Stomach (tissue), 8 donors: ENCODE measurements at regions not wholly inside any gene's neighbourhood (a gene's known extent, or its start where the extent isn't known, plus 50 kb on each side); places are given as distances from the start of the nearest gene placed in this dataset.

Experiments
- DNase-seq, 2 donors: peaks; one replicate each; pipeline versions ENCODE4 v3.0.0 to v3.0.0-alpha.2; 2013 to 2019
- H3K27ac ChIP-seq, 5 donors: fragments of 200-600 bp in 4 of 5; sonication (generic) in 4 of 5; one replicate each; pipeline ENCODE4 v1.5.1; 2013 to 2019; ENCODE audit warnings: mild to moderate bottlenecking in 1 of 5, moderate library complexity in 1 of 5
- H3K27me3 ChIP-seq, 3 donors: fragments of 200-600 bp; sonication (generic); one replicate each; pipeline ENCODE4 v1.5.1; 2017 to 2019; ENCODE audit warnings: mixed run types in 1 of 3
- H3K36me3 ChIP-seq, 4 donors: fragments of 200-600 bp; sonication (generic); 1 replicate in 3 of 4; 2 replicates in 1 of 4; pipeline ENCODE4 v1.5.1; 2016 to 2019
- H3K4me1 ChIP-seq, 4 donors: fragments of 200-600 bp; sonication (generic); one replicate each; pipeline ENCODE4 v1.5.1; 2016 to 2019
- H3K4me3 ChIP-seq, 4 donors: fragments of 200-600 bp; sonication (generic) in 3 of 4; one replicate each; pipeline ENCODE4 v1.5.1; 2016 to 2019; ENCODE audit warnings: mild to moderate bottlenecking in 1 of 4
- H3K9me3 ChIP-seq, 4 donors: fragments of 200-600 bp; sonication (generic); one replicate each; pipeline ENCODE4 v1.5.1; 2016 to 2019
- EP300 ChIP-seq: sonication (generic); formaldehyde crosslinking; IDR thresholded peaks from one replicate; pipeline ENCODE4 v1.6.1; 2017; ENCODE audit warnings: antibody characterized with exemption
- POLR2A ChIP-seq, 4 donors: fragments of 450-650 bp; IDR thresholded peaks; one replicate each; pipeline ENCODE4 v1.6.1; 2016; ENCODE audit warnings: antibody characterized with exemption in 4 of 4, control low read depth in 2 of 4, mild to moderate bottlenecking in 1 of 4, moderate library complexity in 1 of 4
- POLR2AphosphoS5 ChIP-seq, 3 donors: sonication (generic); formaldehyde crosslinking; IDR thresholded peaks; one replicate each; pipeline ENCODE4 v1.6.1; 2016; ENCODE audit warnings: antibody characterized with exemption in 3 of 3
- WGBS, 5 donors: extraction: QIAGEN DNeasy Blood & Tissue Kit in 3 of 5; methylation state at CpG; one replicate each; pipeline versions ENCODE4 v1.1.5 to v1.1.7; 2013 to 2018; 5-methylcytosine and 5-hydroxymethylcytosine counted together
- intact Hi-C: fragments of 100-400 bp; cut with DNase I; formaldehyde crosslinking; loops from one replicate; pipeline ENCODE4 v1.15.1; 2023; ENCODE audit warnings: low total_unique reads
- TF ChIP-seq, protein P1 (sequence below), 7 experiments: fragments of 450-650 bp in 4 of 7; fragments of 200-600 bp in 3 of 7; sonication (generic) in 3 of 7; IDR thresholded peaks; one replicate each; pipeline ENCODE4 v1.5.1; 2016 to 2019; ENCODE audit warnings: antibody characterized with exemption in 7 of 7, control low read depth in 2 of 7, mild to moderate bottlenecking in 1 of 7
- donor health status: healthy with polysubstance abuse.
- donor health status: Bipolar disorder and iron deficiency.
- donor health status: healthy.

DNA sequence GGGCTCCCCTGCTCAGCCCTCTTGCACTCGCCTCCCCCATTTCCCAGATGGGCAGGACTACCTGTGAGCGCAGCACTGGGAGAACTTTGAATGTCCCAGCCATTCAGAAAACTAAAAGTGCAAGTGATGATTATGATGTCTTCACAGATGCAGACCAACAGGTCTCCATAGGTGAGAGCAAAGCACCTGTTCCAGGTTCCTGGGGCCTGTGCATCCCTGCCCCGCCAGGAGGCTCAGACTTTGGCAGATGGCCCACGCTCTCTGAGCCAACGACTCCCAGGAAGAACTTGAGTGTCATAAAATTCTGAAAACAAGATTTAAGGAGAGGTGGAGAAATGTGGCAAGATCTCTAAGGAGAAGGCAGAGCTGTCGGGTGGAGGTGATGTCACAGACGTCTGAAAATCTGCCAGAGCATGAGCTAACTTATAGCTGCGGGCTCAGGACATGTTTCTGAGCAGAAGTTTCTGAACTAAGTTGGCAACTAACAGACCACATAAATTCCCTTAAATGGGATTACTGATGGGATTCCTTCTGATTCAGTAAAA lies 110.8 kb upstream of the IGF1R start:
- Histone ChIP-seq H3K27ac (no peak overlapping the region), H3K4me3 (no peak overlapping the region), H3K36me3 (no peaks in the 10 kb centered on the region), H3K9me3 (no peaks in the 10 kb centered on the region), H3K4me1 (no peaks in the 10 kb centered on the region), H3K27me3 (peaks cover 0 to 7% (median 7%) of the 10 kb centered on the region in 3 donors)
- 61 to 77% (median 68%) methylated on average over 8 of the region's 8 CpGs for WGBS, 5 donors
- TF ChIP-seq POLR2AphosphoS5 (IDR thresholded peaks at IDR 0.05) (no peak), POLR2A (IDR thresholded peaks at IDR 0.05) (no peak), EP300 (no peak)
- TF ChIP-seq, protein P1, sequence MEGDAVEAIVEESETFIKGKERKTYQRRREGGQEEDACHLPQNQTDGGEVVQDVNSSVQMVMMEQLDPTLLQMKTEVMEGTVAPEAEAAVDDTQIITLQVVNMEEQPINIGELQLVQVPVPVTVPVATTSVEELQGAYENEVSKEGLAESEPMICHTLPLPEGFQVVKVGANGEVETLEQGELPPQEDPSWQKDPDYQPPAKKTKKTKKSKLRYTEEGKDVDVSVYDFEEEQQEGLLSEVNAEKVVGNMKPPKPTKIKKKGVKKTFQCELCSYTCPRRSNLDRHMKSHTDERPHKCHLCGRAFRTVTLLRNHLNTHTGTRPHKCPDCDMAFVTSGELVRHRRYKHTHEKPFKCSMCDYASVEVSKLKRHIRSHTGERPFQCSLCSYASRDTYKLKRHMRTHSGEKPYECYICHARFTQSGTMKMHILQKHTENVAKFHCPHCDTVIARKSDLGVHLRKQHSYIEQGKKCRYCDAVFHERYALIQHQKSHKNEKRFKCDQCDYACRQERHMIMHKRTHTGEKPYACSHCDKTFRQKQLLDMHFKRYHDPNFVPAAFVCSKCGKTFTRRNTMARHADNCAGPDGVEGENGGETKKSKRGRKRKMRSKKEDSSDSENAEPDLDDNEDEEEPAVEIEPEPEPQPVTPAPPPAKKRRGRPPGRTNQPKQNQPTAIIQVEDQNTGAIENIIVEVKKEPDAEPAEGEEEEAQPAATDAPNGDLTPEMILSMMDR (IDR thresholded peaks at IDR 0.05), result no peak
- intact Hi-C loops, result no loop called here
- no peak for DNase-seq

DNA sequence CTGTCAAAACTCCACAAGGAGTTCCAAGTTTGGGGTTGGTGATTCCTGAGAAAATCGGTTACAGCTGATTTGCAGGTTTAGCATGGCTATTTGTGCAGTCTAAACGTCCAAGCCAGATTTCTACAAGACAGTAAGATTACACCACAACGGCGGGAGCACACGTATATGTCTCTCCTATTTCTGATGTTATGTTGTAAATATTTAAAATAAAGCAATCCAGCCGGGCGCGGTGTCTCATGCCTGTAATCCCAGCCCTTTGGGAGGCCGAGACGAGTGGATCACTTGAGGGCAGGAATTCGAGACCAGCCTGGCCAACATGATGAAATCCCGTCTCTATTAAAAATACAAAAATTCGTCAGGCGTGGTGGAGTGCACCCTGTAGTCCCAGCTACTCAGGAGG lies 106.8 kb upstream of the IGF1R start:
- WGBS, 5 donors, result 63 to 76% (median 74%) methylated on average over 14 of the region's 14 CpGs
- Histone ChIP-seq H3K27me3 (peaks cover 0 to 7% (median 7%) of the 10 kb centered on the region in 3 donors), H3K9me3 (no peaks in the 10 kb centered on the region), H3K4me1 (no peaks in the 10 kb centered on the region), H3K27ac (no peak overlapping the region), H3K36me3 (no peaks in the 10 kb centered on the region), H3K4me3 (no peak overlapping the region)
- intact Hi-C loops, result no loop called here
- DNase-seq, result no peak
- TF ChIP-seq, protein P1 (IDR thresholded peaks at IDR 0.05), result no peak
- TF ChIP-seq EP300 (no peak), POLR2A (IDR thresholded peaks at IDR 0.05) (no peak), POLR2AphosphoS5 (IDR thresholded peaks at IDR 0.05) (no peak)

DNA sequence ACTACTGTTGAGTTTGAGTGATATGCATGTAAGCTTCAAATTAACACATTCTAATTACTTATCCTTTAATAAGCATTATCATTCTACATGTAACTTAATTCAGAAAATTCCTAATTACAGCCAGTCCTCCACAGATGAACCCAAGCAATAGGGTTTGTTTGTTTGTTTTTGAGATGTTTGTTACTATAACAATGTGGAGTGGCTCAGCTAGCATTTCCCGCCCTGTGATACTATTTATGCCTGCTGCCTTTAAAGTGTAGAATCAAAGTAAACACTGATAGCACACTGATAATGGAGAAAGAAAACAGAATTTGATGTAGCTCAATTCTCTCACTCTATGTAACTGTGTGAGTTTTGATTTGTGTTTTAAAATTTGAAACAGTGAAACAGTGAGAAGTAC lies 105.1 kb upstream of the IGF1R start:
- no peak for DNase-seq
- H3K4me3 ChIP-seq, result no peak overlapping the region
- WGBS, 5 donors, result 58 to 73% (median 70%) methylated on average over 1 of the region's 1 CpG
- no peaks in the 10 kb centered on the region for H3K9me3 ChIP-seq
- peaks cover 6 to 13% (median 8%) of the 10 kb centered on the region in 4 donors for H3K4me1 ChIP-seq
- intact Hi-C loops, result no loop called here
- TF ChIP-seq, protein P1 (IDR thresholded peaks at IDR 0.05), result no peak
- TF ChIP-seq EP300, result no peak
- no peak for TF ChIP-seq POLR2AphosphoS5 (IDR thresholded peaks at IDR 0.05)
- TF ChIP-seq POLR2A (IDR thresholded peaks at IDR 0.05), result no peak
- no peak overlapping the region for H3K27ac ChIP-seq
- H3K36me3 ChIP-seq, result no peaks in the 10 kb centered on the region
- H3K27me3 ChIP-seq, result peaks cover 0 to 16% (median 8%) of the 10 kb centered on the region in 3 donors

DNA sequence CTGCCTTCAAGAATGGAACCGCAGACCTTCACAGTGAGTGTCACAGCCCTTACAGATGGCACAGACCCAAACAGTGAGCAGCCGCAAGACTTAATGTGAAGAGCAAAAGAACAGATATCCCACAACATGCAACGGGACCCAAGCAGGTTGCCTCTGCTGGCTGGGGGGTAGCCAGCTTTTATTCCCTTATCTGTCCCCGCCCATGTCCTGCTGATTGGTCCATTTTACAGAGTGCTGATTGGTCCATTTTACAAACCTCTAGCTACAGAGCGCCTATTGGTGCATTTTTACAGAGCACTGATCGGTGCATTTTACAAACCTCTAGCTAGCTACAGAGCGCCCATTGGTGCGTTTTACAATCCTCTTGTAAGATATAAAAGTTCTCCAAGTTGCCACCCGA lies 102.0 kb upstream of the IGF1R start:
- DNase-seq, result no peak

DNA sequence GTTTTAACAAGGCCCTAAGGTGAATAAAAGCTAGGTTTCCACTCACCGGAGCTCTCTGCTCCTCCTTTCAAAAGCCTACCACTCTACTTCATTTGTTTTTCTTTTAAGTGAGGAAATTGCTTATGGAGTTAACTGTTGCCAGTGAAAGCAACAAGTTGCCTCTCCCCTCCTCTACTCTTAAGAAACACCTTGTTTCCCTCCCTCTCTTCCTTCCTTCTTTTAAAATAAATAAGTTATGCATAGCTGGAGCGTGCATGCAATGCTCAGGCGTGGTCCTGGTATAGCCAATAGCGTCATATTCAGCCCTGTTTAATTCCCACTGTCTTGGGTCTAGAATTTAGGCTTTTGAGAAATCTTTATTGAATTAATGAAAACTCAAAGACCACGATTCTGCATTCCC lies 101.1 kb upstream of the IGF1R start:
- Histone ChIP-seq H3K9me3 (no peaks in the 10 kb centered on the region), H3K4me3 (peak overlapping the region; percentile 44 to 57 (median 55)), H3K27me3 (peaks cover 0 to 22% (median 17%) of the 10 kb centered on the region in 3 donors), H3K36me3 (no peaks in the 10 kb centered on the region), H3K27ac (peak overlapping the region in 3 of 5 donors; percentile 80 to 86 (median 83)), H3K4me1 (peaks cover 15 to 24% (median 18%) of the 10 kb centered on the region in 4 donors)
- DNase-seq, result peak in 1 of 2 donors; percentile 32
- intact Hi-C loops, result no loop called here
- WGBS, 5 donors, result 18 to 45% (median 34%) methylated on average over 5 of the region's 5 CpGs
- no peak for TF ChIP-seq POLR2A (IDR thresholded peaks at IDR 0.05)
- TF ChIP-seq, protein P1 (IDR thresholded peaks at IDR 0.05), result no peak
- no peak for TF ChIP-seq EP300
- no peak for TF ChIP-seq POLR2AphosphoS5 (IDR thresholded peaks at IDR 0.05)

More for the DNA sequence above, 102.0 kb upstream of the IGF1R start:
- Histone ChIP-seq H3K9me3 (no peaks in the 10 kb centered on the region), H3K27ac (no peak overlapping the region), H3K36me3 (no peaks in the 10 kb centered on the region), H3K27me3 (peaks cover 0 to 22% (median 17%) of the 10 kb centered on the region in 3 donors), H3K4me1 (peaks cover 15 to 24% (median 18%) of the 10 kb centered on the region in 4 donors), H3K4me3 (no peak overlapping the region)
- WGBS, 5 donors, result 90 to 94% (median 91%) methylated on average over 9 of the region's 9 CpGs
- TF ChIP-seq POLR2A (IDR thresholded peaks at IDR 0.05), result no peak
- TF ChIP-seq POLR2AphosphoS5 (IDR thresholded peaks at IDR 0.05), result no peak
- no peak for TF ChIP-seq EP300
- intact Hi-C loops, result no loop called here
